A673 (cell line): ENCODE measurements at regions not wholly inside any gene's neighbourhood (a gene's known extent, or its start where the extent isn't known, plus 50 kb on each side); places are given as distances from the start of the nearest gene placed in this dataset.

Experiments used
- BruUV-seq: library from RNA; stranded (reverse); fragments of 400-500 nt; replicated peaks from 2 replicates; lab custom pipeline; 2021; lab: Mats Ljungman, UMichigan
- CTCF ChIA-PET: fragments of 300-600 bp; sonication (Branson Sonifier 250); formaldehyde crosslinking; loops from one replicate; lab custom pipeline; 2022; ENCODE audit warnings: antibody characterized with exemption; lab: Charles Lee
- POLR2A ChIA-PET: fragments of 300-600 bp; sonication (Branson Sonifier 250); formaldehyde crosslinking; loops from one replicate; lab custom pipeline; 2022; ENCODE audit warnings: antibody characterized with exemption; ENCODE audit not compliant: low non-redundant PET; lab: Charles Lee
- DNase-seq: peaks from one replicate; pipeline ENCODE4 v3.0.0-alpha.2; 2015; ENCODE audit warnings: low spot score
- H3K27ac ChIP-seq: fragments of 200-600 bp; sonication (generic); 2 replicates; pipeline ENCODE4 v1.5.1; 2016; ENCODE audit warnings: mixed run types, low read depth, mild to moderate bottlenecking, mixed read lengths, antibody characterized with exemption, low read length; ENCODE audit not compliant: poor library complexity, severe bottlenecking
- H3K27me3 ChIP-seq: fragments of 200-600 bp; sonication (generic); replicated peaks from 2 replicates; pipeline ENCODE4 v1.6.1; 2017; ENCODE audit warnings: mixed run types, low read depth, mild to moderate bottlenecking, mixed read lengths, antibody characterized with exemption, low read length; ENCODE audit not compliant: insufficient read depth, poor library complexity
- H3K36me3 ChIP-seq: fragments of 200-600 bp; sonication (generic); 2 replicates; pipeline ENCODE4 v1.6.1; 2016; ENCODE audit warnings: mixed run types, mild to moderate bottlenecking, mixed read lengths, antibody characterized with exemption, low read length; ENCODE audit not compliant: insufficient read depth, poor library complexity, severe bottlenecking
- H3K4me1 ChIP-seq: fragments of 200-600 bp; sonication (generic); 2 replicates; pipeline ENCODE4 v1.6.1; 2017; ENCODE audit warnings: mixed run types, mild to moderate bottlenecking, mixed read lengths, antibody characterized with exemption, low read length; ENCODE audit not compliant: insufficient read depth, poor library complexity, severe bottlenecking
- H3K4me3 ChIP-seq: fragments of 200-600 bp; sonication (generic); 2 replicates; pipeline ENCODE4 v1.5.1; 2016; ENCODE audit warnings: low read depth, mixed run types, mild to moderate bottlenecking, mixed read lengths, low read length; ENCODE audit not compliant: poor library complexity, severe bottlenecking
- H3K9me3 ChIP-seq: fragments of 200-600 bp; sonication (generic); 2 replicates; pipeline ENCODE4 v1.6.1; 2016; ENCODE audit warnings: mixed run types, low read depth, mild to moderate bottlenecking, mixed read lengths, antibody characterized with exemption, low read length; ENCODE audit not compliant: poor library complexity, severe bottlenecking
- EZH2 ChIP-seq: fragments of 200-600 bp; sonication (generic); IDR thresholded peaks from 2 replicates; pipeline ENCODE4 v1.6.1; 2017; ENCODE audit warnings: borderline replicate concordance, low read depth, mild to moderate bottlenecking, mixed read lengths, antibody characterized with exemption, low read length; ENCODE audit not compliant: poor library complexity, severe bottlenecking
- intact Hi-C: fragments of 100-400 bp; cut with micrococcal nuclease; formaldehyde crosslinking; loops from one replicate; pipeline ENCODE4 v1.10.0; 2022; ENCODE audit not compliant: unreplicated experiment
- TF ChIP-seq, protein P1 (sequence below): fragments of 300-800, 200-600 bp; sonication (generic); conservative IDR thresholded peaks from 2 replicates; pipeline ENCODE4 v1.5.1; 2017; ENCODE audit warnings: low read depth, mild to moderate bottlenecking, antibody characterized with exemption, low read length, moderate library complexity, mixed read lengths

DNA sequence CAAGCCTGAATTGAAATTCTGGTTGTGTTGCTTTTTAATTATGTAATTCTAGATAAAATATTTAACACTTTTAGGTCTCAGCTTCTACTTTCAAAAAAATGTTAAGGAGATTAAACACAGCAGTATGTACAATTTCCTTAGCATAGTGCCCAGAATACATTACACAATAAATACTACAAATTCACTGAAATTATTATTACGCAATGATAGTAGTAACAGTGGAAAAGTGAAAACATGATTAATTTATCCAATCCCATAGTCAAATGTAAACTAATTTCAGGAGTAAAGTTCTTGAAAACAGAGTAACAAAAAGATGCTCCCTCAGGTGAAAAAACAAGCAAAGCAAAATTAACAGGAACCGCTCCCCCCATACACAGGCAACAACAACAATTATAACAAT lies 1915.4 kb downstream of the STIM2 start:
- TF ChIP-seq, protein P1, sequence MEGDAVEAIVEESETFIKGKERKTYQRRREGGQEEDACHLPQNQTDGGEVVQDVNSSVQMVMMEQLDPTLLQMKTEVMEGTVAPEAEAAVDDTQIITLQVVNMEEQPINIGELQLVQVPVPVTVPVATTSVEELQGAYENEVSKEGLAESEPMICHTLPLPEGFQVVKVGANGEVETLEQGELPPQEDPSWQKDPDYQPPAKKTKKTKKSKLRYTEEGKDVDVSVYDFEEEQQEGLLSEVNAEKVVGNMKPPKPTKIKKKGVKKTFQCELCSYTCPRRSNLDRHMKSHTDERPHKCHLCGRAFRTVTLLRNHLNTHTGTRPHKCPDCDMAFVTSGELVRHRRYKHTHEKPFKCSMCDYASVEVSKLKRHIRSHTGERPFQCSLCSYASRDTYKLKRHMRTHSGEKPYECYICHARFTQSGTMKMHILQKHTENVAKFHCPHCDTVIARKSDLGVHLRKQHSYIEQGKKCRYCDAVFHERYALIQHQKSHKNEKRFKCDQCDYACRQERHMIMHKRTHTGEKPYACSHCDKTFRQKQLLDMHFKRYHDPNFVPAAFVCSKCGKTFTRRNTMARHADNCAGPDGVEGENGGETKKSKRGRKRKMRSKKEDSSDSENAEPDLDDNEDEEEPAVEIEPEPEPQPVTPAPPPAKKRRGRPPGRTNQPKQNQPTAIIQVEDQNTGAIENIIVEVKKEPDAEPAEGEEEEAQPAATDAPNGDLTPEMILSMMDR, result no peak
- TF ChIP-seq EZH2, result no peak
- no peaks in the 10 kb centered on the region for H3K27me3 ChIP-seq

DNA sequence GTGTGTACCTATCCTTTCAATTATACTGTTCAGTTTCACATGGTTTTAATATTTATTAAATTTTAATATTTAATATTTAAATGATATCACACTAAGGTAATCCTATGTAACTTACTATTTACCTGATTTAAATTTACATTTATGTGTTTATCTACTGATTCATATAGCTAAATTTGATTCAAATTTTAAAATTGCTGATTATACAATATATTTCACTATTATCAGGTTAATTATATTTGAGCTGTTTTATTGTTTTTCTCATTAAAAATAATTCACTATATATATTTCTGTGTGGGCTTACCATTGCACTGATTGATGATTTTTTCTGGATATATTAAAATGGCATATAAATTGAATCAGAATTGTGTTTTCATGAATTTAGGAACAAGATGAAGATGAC lies 1923.5 kb downstream of the STIM2 start:
- Histone ChIP-seq H3K27me3 (no peaks in the 10 kb centered on the region), H3K4me1 (no peaks in the 10 kb centered on the region), H3K4me3 (no peak overlapping the region), H3K36me3 (no peaks in the 10 kb centered on the region), H3K9me3 (no peaks in the 10 kb centered on the region), H3K27ac (no peak overlapping the region)
- ChIA-PET POLR2A (no interaction called here), CTCF (no interaction called here)
- no TSS peak for BruUV-seq
- TF ChIP-seq, protein P1, result no peak
- TF ChIP-seq EZH2, result no peak
- DNase-seq, result no peak
- intact Hi-C loops, result no loop called here

More for the DNA sequence above, 1915.4 kb downstream of the STIM2 start:
- H3K4me1 ChIP-seq, result no peaks in the 10 kb centered on the region
- no peaks in the 10 kb centered on the region for H3K36me3 ChIP-seq
- no TSS peak for BruUV-seq
- ChIA-PET POLR2A (no interaction called here), CTCF (no interaction called here)
- no peaks in the 10 kb centered on the region for H3K9me3 ChIP-seq
- H3K4me3 ChIP-seq, result no peak overlapping the region
- no peak for DNase-seq
- intact Hi-C loops, result no loop called here
- no peak overlapping the region for H3K27ac ChIP-seq

DNA sequence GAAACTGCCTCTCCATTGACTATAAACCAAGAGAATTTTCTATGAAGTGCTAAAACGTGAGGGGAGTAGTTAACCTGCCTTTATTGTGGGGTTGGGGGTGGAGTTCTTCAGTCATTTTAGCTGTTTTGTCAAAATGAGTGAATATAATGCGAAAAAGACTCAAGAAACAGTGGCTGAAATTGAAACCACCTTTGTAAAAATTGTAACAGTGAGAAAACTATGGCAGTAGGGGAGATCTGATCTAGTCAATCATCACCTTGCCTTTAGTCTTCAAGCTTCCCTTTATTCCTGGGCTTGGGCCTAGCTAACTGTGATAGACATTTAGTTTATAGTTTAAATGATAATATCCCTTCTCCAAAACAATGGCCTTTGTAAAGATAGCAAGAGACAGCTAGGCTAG lies 1927.3 kb downstream of the STIM2 start:
- TF ChIP-seq, protein P1, result no peak
- no peak for TF ChIP-seq EZH2
- Histone ChIP-seq H3K4me1 (no peaks in the 10 kb centered on the region), H3K27ac (no peak overlapping the region), H3K9me3 (no peaks in the 10 kb centered on the region), H3K4me3 (no peak overlapping the region), H3K36me3 (no peaks in the 10 kb centered on the region), H3K27me3 (no peaks in the 10 kb centered on the region)
- no TSS peak for BruUV-seq
- no peak for DNase-seq
- POLR2A ChIA-PET, result no interaction called here
- CTCF ChIA-PET, result no interaction called here
- intact Hi-C loops, result no loop called here
